HuH-7 (cell line): ENCODE measurements at regions not wholly inside any gene's neighbourhood (a gene's known extent, or its start where the extent isn't known, plus 50 kb on each side); places are given as distances from the start of the nearest gene placed in this dataset.

ENCODE experiments used
- DNase-seq: peaks from one replicate; pipeline ENCODE4 v3.0.0; 2011; ENCODE audit warnings: low spot score

DNA sequence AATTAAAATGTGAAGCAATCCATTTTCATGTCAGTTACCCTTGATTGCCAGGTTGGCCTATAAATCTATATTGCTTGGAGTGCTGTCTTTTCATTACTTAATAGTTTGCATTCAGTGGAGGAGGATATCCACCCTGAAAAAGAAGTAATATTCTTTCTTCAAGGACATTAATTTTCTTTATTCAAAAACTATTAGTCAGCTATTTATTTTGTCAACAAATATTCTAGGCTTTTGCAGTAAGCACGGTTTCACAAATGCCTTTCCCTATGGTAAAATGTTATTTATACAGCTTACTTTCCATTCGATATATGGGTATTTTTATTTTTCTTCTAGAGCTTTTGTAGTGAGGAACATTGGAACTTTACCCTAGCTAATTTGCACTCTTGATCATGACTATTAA is 1176.9 kb upstream of the NUDT12 start:
- no peak for DNase-seq

DNA sequence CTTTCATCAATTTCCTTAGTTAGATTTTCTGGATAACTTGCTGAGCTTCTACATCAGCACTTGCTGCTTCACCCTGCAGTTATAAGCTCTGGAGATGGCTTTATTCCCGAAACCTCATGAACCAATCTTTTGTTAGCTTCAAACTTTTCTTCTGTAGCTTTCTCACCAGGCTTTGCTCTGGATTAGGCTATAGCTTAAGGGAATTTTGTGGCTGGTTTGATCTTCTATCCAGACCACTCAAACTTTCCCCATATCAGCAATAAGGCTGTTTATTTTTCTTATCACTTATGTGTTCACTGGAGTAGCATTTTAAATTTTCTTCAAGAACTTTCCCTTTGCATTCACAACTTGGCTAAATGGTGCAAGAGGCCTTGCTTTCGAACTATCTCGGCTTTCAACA is 1173.5 kb upstream of the NUDT12 start:
- no peak for DNase-seq

DNA sequence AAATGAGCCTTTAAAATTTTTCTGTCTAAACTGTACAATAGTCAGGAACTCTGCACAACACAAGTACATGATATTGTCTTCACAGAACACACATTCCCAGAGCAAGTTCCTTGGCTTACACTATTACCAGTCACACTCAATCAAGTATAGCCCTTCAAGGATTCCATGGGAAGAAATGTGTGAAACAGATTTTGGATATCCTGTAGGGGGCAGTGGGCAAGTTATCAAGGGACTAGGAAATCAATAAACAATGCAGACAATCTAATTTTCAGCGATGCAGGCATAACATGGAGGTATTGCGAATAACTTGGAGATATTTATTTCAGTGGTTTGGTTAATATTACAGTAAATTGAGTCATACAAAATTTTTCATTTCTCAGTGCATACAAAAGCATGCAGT is 1171.5 kb upstream of the NUDT12 start:
- no peak for DNase-seq

DNA sequence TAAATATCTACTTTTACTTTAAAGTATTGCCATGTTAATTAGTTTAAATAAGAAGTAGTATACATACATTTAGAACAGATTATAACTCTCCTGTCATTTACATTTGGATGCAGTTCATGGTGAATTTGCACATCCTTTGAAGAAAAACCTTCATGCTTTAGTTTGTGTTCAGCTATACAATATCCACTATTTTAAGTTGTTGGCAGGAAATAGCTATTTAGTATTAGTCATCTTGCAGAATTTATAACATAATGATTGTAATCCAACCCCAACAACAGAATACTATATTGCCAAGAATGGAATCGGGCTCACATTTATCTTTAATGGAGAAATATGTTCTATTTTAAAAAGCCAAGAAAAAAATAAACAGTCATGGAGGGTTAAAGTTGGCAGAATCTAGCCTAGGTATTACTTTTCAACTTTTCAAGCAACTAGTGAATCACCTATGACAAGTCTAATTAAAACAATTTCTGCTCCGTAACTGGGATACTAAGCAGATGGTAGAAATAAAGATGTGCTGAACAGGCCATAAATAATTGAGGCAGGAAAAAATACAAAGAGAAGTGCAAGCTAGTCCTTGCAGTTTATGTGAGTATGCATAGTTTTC is 1170.6 kb upstream of the NUDT12 start:
- no peak for DNase-seq

DNA sequence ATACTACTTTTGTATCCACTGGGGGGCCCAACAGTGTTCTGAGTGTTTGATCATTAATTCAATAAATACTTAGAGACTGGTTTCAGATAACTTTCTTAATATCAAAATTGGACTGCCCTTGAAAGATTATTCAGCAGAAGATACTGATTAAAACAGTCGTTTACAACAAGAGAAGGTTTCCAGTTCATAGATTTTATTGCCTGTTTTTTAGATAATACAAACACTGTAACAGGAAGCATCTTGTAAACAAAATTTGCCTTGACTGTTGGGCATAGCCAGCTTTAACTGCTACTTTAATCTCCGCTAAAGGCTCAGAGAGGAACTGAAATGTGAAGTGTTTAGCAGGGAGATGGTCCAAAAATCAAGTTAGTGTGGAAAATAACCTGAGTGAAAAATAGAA is 1168.7 kb upstream of the NUDT12 start:
- no peak for DNase-seq

DNA sequence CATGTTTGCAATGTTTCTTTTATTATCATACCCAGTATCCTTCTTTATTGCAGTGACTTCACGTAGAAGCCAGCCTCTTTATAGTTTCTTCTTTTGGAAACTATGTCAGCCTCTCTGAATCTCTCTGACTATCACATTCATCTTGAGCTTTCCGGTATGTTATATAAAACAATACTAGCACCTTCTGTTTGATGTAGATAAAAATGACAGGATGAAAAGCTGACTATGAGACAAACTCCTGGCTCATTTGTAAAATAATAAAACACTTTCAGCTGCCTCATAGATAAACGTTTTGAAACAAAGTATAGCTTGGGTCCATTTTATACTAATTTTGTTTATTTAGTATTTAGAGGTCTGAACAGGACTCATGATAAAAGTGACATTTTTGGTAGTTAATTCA is 1145.4 kb upstream of the NUDT12 start:
- no peak for DNase-seq

DNA sequence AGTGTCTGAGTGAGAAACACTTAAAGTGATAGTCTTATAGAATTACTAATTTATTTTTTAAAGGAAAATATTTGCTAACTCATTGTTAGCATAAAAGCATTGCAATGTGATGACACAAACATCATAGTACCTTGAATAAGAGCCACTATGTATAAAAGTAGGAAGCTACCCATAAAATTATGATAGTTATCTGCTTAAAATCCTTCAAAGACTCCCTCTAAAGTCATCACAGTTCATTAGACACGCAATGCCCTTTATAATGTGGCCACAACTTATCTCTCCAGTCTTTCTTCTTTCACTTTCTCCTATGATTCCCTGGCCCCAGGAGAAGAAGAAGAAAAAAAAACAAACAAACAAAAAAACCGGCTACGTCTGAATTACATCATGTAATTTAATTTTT is 1144.0 kb upstream of the NUDT12 start:
- DNase-seq = no peak

DNA sequence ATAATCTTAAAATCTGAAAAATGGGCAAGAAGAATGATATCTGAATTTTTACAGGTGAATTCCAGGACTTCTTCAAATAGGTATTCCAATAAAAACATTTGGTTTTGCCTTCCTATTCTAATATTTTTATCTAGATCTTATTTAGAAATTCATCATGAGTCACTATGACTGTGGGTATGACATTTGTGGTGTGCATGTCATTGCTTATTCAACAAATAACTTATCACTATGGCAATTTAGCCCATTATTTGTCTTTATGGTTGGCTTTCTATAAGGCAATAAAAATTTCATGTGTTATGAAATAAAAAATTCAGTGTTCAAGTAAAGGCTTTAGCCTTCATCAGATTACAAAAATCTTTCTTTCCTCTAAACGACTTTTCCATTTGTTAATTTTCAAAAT is 1139.6 kb upstream of the NUDT12 start:
- no peak for DNase-seq

DNA sequence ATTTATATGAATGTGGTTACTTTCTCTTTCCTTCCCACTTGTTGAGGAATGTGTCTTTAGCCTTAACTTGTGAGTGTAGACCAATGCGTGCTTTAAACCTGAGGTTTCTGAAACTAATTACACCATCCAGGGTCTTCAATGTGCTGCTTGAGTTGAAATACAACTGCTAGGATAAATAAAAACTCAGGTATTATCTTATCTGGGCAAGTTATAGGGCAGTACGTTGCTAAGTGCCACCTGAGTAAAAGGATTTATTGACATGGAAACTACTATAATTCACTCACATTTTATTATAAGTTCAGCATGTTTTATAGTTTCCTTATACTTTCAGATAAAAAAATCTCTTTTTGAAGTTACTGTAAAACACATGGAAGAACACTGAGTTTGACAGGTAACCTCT is 1136.8 kb upstream of the NUDT12 start:
- no peak for DNase-seq

DNA sequence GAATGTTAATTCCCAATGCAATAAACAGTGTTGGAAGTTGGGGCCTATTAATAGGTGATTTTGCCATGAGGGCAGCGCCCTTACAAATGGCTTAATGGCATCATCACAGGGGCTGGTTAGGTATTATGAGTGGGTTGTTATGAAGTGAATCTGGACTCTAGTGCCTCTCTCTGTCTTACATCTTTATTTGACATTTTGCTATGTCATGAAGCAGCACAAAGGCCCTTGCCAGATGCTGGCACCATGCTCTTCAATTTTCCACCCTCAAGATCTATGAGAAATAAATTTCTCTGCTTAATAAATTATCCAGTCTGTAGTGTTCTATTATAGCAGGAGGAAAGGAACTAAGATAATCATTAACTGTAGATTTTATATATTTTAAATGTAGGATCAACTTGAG is 1098.7 kb upstream of the NUDT12 start:
- no peak for DNase-seq

DNA sequence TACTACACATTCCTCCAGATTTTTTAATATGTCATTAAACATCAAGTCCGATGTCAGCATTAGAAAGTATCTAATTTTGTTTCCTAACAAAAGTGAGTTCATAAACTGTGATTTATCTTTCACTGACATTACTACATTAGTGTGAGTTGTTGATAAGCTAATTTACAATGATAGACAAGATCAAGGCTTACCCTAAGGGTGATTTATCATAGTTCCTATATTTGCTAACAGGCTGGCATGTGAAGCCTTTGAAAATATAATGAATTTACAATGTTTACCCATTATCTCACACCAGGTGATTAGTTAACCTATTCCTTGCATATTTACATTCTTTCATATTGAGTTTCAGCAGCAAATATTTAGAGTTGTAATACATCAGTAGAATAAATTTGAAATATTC is 1096.9 kb upstream of the NUDT12 start:
- DNase-seq = no peak

DNA sequence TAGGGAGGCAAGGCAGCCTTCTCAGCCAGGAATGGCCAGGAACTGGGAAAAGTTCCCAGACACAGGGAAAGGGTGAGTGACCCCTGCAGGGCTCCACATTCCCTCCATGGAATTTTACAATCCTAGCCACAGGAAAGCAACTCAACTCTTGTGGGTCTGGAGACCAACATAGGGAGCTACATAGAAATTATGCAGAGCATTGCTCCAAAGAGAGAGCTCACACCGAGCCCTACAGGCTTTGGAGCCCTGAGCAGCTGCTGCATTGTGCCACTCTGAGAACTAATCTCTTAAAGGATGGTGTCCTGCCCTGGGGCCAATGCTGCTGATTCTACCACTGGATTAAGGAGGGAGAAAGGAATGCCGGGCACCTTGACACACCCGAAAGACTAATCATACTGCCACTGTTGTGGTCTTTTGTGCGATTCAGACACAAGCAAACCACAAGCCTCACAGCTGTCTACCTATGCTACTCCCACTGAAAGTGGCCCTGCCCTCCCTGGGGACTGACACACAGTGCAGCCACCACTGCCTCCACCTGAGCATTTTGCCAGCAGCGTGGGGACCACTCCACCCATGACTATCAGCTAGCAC is 1089.8 kb upstream of the NUDT12 start:
- no peak for DNase-seq

DNA sequence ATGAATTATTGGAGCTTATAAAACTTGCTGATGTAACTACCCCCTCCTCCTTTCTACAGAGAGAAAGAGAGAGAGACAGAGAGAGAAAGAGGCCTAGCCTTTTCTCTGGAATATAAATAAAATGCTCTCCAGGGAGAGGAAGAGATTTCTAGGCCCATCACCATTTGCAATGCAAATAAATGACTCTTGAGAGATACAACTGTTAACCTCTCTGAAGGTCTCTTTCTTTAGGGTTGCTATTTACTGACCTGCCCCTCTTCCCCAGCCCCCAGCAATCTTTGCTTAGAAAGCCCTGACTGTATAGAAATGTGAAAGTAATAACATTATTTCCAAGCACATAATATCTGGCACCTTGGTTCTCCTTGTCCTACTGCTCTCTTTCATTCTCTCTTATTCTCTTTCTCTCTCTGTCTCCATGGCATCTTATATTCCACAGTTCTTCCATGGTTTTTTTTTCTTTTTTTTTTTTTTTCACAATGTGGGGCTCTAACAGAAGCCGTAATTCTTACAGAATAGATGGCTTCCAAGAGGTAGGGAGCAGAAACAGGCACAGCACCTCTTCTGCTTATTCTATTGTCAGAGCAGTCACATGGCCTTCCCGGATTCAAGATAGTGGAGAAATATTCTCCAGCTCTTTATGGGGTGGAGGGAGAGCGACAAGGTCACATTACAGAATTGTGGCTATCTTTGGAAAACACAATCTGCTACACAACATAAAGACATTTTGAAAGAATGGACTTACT is 1087.9 kb upstream of the NUDT12 start:
- DNase-seq = no peak

DNA sequence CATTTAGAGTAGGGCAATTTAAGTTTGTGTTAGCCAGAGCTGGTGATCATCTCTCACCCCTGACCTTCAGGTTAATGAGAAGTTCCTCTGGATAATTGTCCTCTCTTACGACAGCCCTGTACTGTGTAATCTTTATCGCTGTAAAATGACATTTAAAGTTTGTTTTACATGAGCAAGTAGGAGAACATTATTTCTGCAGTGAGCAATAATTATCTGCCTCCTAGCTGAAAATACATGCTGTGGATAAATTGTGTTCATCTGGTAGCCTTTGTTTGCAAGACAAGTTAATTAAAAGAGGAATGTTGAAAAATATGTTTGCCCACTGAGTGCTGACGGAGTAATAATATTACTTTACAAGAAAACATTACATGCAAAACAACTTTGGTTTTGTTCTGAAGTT is 1083.8 kb upstream of the NUDT12 start:
- peak; percentile 9 for DNase-seq

DNA sequence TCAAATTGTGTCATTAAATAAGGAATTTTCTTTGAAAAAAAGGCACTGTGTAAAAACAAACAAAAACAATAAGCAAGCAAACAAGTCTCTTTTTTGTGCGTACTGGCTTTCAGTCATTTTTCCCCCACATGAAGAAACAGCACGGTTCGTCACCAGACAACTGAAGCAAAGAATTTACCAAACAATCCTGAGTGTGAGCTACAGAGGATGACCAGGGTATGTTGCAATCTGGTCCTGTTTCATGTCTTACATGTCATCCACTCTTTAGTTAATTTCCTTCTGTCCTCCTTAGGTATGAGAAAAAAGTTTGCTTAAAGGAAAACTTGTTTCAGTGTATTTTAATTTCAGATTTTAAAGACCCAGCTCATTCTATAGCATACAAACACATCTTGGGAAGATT is 1080.7 kb upstream of the NUDT12 start:
- DNase-seq = peak; percentile 11

DNA sequence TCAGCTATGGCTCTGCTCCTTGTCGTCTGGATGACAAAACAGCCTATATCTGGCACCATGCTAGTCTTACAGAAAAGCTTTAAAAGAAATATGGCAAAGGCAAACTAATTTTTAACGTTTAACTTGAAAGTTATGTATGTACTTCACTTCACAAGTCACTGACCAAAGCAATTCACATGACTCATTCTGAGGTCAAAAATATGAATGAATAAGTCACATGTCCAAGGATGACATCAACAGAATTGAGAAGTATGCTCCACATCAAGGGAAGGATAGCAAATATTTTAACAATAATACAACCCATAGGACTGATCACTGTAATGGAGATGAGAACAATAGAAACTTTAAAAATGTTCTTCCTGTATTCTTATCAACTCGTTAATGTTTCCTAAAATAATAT is 1072.6 kb upstream of the NUDT12 start:
- no peak for DNase-seq

DNA sequence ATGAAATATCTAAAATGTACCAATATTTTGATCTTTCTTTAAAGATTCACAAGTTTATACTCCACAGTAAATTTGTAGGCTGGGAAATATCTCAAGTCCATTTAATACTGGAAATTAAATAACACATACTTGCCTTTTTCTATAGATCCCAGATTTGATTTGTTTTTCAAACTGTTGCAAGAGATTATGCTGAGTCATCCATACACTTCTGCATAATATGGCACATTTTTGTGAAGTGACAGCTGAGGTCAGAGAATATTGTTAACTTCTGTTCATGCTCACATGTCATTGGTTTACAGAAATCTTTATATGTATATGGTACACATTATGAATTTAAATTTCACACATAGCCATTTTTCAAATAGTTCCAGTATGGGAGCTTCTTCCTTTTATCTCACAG is 1066.3 kb upstream of the NUDT12 start:
- DNase-seq = no peak

DNA sequence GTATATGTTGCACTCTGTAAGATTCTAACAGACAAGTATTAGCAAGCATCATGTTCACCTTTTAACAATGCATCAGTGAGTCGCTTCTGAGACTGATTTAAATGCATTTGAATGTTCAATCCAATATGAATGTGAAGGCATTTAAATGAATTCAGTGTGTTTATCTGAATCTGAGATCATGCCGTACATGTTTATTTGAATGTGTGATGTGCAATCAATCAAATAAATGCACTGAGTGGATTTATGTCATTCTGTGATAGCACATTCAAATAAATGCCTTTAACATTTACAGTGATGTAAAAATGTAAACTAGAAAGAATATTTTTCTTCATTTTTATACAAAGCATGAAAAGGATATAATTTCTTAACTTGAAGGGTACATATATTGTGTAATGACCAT is 1063.5 kb upstream of the NUDT12 start:
- DNase-seq = no peak

DNA sequence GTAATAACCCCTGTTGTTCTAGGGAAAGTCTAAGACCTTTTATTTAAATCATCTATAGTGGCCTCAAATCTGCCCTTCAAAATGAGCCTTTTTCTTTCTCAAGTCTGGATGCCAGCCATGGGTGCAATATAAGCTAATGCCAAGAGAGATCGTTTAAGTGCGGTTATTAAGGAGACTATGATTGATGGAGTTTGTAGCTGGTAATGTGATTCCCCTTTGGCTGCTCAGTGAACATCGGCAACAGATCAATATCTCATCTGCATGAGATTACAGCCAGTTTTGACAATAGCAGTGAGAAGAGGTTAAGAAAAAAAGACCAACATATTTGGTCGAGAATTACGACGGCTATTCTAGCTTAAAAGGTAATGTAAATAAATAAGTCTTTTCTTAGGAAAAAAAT is 1049.4 kb upstream of the NUDT12 start:
- no peak for DNase-seq

DNA sequence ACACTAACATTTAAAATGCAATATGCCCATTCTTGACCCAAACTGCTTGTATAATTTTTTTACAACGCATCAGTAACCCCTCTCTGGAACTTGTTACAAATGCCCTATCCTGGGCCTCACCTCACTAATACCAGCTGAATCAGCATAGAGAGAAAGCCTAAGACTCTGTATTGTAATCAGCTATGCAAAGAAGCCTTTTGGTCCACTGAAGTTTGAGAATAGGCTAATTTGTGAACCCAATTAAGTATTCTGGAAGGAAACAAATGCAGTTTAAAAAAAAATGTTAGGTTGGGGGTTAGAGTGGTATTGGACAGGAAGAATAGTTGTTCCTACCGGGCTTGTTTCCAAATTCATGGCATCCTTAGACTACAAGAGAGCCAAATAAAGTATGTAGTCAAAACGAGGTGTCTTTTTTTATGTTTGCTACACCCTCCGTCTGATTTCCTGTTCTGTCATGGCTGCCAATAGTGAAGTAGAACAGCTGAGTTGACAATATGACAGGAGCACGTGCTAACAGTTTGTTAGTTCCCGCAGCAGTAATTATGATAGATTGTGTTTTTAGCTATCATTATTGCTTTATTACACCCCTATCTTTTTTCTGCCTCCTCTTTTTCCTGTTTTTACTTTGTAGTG is 1048.7 kb upstream of the NUDT12 start:
- DNase-seq = no peak

DNA sequence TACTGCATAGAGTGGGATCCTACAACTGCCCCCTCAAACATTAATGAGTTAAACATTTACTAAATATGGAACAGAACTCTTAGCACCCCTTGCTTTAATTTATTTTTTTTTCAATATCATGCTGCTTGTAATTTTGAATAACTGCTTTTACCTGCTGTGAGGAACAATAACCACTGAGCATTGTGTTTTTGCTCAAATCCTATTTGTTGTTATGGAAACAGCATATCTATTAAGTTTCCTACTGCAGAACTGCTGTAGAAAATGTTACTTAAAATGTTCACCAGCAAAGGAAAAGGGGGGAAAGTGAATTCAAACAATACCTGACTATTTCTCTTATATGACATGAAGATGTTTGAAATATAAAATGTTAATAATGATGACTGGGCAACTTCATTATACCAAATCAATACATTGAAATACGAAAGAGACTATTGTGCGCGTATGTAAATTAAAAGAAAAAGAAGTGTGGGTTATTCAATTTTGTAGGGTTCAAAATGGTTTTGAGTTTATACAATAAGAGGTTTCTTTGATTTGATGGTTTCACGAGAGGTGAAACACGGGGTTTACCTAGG is 1043.8 kb upstream of the NUDT12 start:
- no peak for DNase-seq

DNA sequence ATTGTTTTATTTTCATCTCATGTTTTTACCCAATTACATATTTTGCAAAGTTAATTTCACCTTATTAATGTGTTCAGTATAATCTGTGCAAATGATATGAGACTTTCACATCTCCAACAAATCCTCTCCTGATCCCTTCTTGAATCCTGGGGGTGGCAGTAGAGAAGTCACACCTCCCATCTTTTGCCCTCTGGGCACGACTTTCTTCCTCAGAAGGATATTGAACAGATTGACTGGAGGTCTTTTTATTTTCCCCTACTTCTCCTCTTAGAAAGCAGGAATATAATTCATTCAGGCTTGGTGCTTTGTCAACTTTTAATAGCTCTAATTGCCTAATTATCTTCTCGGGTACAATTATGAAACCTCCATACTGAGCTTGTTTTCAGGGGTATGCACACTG is 1037.1 kb upstream of the NUDT12 start:
- no peak for DNase-seq

DNA sequence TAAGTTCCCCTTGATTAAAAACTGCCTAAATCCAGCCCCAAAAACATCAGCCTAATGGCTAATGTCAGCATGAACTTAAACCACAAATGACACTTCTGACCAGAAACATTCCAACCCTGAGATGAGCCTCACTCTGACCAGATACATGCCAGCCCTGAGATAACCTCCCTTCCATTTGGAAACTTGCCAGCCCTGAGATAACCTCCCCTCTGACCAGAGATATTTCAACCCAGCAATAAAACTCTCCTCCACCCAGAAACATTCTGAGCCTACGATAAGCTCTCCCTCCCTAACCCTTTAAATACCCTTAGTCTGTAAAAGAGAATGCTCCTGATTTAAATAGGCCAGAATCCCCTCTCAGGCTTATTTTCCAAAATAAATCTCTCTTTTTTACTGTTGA is 1035.7 kb upstream of the NUDT12 start:
- DNase-seq = peak; percentile 5
